Left ventricle myocardium inferior (tissue), 1 donor: ENCODE measurements at regions not wholly inside any gene's neighbourhood (a gene's known extent, or its start where the extent isn't known, plus 50 kb on each side); places are given as distances from the start of the nearest gene placed in this dataset.
A peak's percentile ranks its signal among the peaks of the same experiment; 100 is the strongest.

ENCODE experiments used
- DNase-seq: peaks from one replicate; pipeline ENCODE4 v3.0.0-alpha.2; 2020
- H3K27ac ChIP-seq: fragments of 200-600 bp; replicated peaks from 2 replicates; pipeline ENCODE4 v1.8.0; 2021
- H3K27me3 ChIP-seq: fragments of 200-600 bp; 2 replicates; pipeline ENCODE4 v1.8.0; 2021; ENCODE audit warnings: low read depth
- H3K36me3 ChIP-seq: fragments of 200-600 bp; 2 replicates; pipeline ENCODE4 v1.8.0; 2021
- H3K4me1 ChIP-seq: fragments of 200-600 bp; 2 replicates; pipeline ENCODE4 v1.8.0; 2021
- H3K4me3 ChIP-seq: fragments of 200-600 bp; 2 replicates; pipeline ENCODE4 v1.8.0; 2021; ENCODE audit warnings: mild to moderate bottlenecking, moderate library complexity
- H3K9me3 ChIP-seq: fragments of 200-600 bp; replicated peaks from 2 replicates; pipeline ENCODE4 v1.8.0; 2021
- intact Hi-C: fragments of 100-400 bp; cut with micrococcal nuclease; formaldehyde crosslinking; loops from one replicate; pipeline ENCODE4 v1.11.0; 2022
- TF ChIP-seq, protein P1 (sequence below): fragments of 200-600 bp; IDR thresholded peaks from 2 replicates; pipeline ENCODE4 v1.8.0; 2021; ENCODE audit warnings: antibody characterized with exemption, mild to moderate bottlenecking, borderline replicate concordance
- donor health status: DM: no; HTN: yes; CAD: no; lungs with severe emphysema.

GRCh38 chr14:39762576-39763401 lies 330.6 kb upstream of the FBXO33 start:
- TF ChIP-seq, protein P1, sequence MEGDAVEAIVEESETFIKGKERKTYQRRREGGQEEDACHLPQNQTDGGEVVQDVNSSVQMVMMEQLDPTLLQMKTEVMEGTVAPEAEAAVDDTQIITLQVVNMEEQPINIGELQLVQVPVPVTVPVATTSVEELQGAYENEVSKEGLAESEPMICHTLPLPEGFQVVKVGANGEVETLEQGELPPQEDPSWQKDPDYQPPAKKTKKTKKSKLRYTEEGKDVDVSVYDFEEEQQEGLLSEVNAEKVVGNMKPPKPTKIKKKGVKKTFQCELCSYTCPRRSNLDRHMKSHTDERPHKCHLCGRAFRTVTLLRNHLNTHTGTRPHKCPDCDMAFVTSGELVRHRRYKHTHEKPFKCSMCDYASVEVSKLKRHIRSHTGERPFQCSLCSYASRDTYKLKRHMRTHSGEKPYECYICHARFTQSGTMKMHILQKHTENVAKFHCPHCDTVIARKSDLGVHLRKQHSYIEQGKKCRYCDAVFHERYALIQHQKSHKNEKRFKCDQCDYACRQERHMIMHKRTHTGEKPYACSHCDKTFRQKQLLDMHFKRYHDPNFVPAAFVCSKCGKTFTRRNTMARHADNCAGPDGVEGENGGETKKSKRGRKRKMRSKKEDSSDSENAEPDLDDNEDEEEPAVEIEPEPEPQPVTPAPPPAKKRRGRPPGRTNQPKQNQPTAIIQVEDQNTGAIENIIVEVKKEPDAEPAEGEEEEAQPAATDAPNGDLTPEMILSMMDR = no peak
- Histone ChIP-seq H3K4me3 (no peak overlapping the region), H3K27ac (no peak overlapping the region), H3K9me3 (no peaks in the 10 kb centered on the region), H3K36me3 (no peaks in the 10 kb centered on the region), H3K27me3 (no peaks in the 10 kb centered on the region), H3K4me1 (no peaks in the 10 kb centered on the region)
- intact Hi-C loops = no loop called here
- no peak for DNase-seq

- TF ChIP-seq, protein P1 = no peak
- no peaks in the 10 kb centered on the region for H3K36me3 ChIP-seq
- no peak overlapping the region for H3K4me3 ChIP-seq
- no peak overlapping the region for H3K27ac ChIP-seq
- no peak for DNase-seq
- H3K9me3 ChIP-seq = no peaks in the 10 kb centered on the region
- intact Hi-C loops = no loop called here
- no peaks in the 10 kb centered on the region for H3K27me3 ChIP-seq
- no peaks in the 10 kb centered on the region for H3K4me1 ChIP-seq
Measured at GRCh38 chr14:39755269-39755878, 323.1 kb upstream of the FBXO33 start.

DNA sequence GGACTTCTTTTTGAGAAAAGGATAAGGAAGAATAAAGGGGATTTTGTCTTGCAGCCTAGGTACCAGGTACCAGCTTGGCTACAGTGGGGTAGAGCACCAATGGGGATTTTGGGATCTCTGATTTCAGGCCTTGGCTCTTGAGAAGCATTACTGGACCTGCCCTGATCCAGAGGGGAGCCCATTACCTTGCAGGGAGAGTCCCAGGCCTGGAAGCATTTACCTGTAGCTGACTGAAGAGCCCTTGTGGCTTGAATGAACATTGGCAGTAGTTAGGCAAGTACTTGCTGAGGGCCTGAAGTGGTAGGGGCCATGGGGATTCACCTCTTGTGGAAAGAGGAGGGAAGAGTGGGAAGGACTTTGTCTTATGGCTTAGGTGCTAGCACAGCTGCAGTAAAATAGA lies 308.2 kb upstream of the FBXO33 start:
- H3K27ac ChIP-seq = no peak overlapping the region
- no peak overlapping the region for H3K4me3 ChIP-seq
- no peak for DNase-seq
- H3K36me3 ChIP-seq = no peaks in the 10 kb centered on the region
- no peaks in the 10 kb centered on the region for H3K4me1 ChIP-seq
- no peaks in the 10 kb centered on the region for H3K27me3 ChIP-seq
- intact Hi-C loops = no loop called here
- TF ChIP-seq, protein P1 = no peak
- peaks cover 18% of the 10 kb centered on the region for H3K9me3 ChIP-seq

GRCh38 chr14:39739796-39740195 lies 307.6 kb upstream of the FBXO33 start:
- Histone ChIP-seq H3K4me3 (no peak overlapping the region), H3K27ac (peak overlapping the region; percentile 29), H3K9me3 (peaks cover 18% of the 10 kb centered on the region), H3K4me1 (no peaks in the 10 kb centered on the region), H3K27me3 (no peaks in the 10 kb centered on the region), H3K36me3 (no peaks in the 10 kb centered on the region)
- intact Hi-C loops = no loop called here
- TF ChIP-seq, protein P1 = no peak
- peak; percentile 42 for DNase-seq

- Histone ChIP-seq H3K4me1 (no peaks in the 10 kb centered on the region), H3K9me3 (peaks cover 16% of the 10 kb centered on the region), H3K4me3 (no peak overlapping the region), H3K36me3 (no peaks in the 10 kb centered on the region), H3K27me3 (no peaks in the 10 kb centered on the region), H3K27ac (no peak overlapping the region)
- no peak for DNase-seq
- intact Hi-C loops = no loop called here
- TF ChIP-seq, protein P1 = no peak
Measured at GRCh38 chr14:39734306-39734705, 302.1 kb upstream of the FBXO33 start.
